CD4-positive, alpha-beta T cell (primary cell): ENCODE measurements at regions not wholly inside any gene's neighbourhood (a gene's known extent, or its start where the extent isn't known, plus 50 kb on each side); places are given as distances from the start of the nearest gene placed in this dataset.

ENCODE experiments used
- ATAC-seq: fragments of 200-7000 bp; cut with Tn5 transposase; one replicate; pipeline ENCODE4 v1.10.0; 2022; ENCODE audit warnings: mild to moderate bottlenecking; ENCODE audit not compliant: poor library complexity
- CTCF ChIA-PET: fragments of 350-600 bp; sonication (Branson Sonifier 250); formaldehyde crosslinking; loops from one replicate; lab custom pipeline; 2021; ENCODE audit warnings: antibody characterized with exemption, inconsistent platforms; lab: Charles Lee
- POLR2A ChIA-PET: fragments of 350-600 bp; sonication (Branson Sonifier 250); formaldehyde crosslinking; loops from one replicate; lab custom pipeline; 2021; ENCODE audit warnings: antibody characterized with exemption, inconsistent platforms; lab: Charles Lee
- DNase-seq, 14 experiments: peaks; one replicate each; pipeline ENCODE4 v3.0.0-alpha.2; 2013 to 2020; ENCODE audit warnings: mixed read lengths in 2 of 14
- H3K27ac ChIP-seq, 2 donors: one replicate each; pipeline versions ENCODE4 v1.5.1 to v1.7.0; 2013; ENCODE audit warnings: low read length in 2 of 2, low read depth in 1 of 2, mild to moderate bottlenecking in 1 of 2
- H3K27me3 ChIP-seq, 2 experiments: 1 replicate in 1 of 2; 2 replicates in 1 of 2; pipeline versions ENCODE4 v1.6.1 to v1.7.0; 2013; ENCODE audit warnings: low read length in 2 of 2, control low read depth in 1 of 2, mild to moderate bottlenecking in 1 of 2, moderate library complexity in 1 of 2; ENCODE audit not compliant: insufficient read depth in 2 of 2, control insufficient read depth in 1 of 2
- H3K36me3 ChIP-seq: one replicate; pipeline ENCODE4 v1.6.1; 2013; ENCODE audit warnings: low read length, control low read depth; ENCODE audit not compliant: insufficient read depth
- H3K4me1 ChIP-seq: one replicate; pipeline ENCODE4 v1.6.1; 2013; ENCODE audit warnings: low read length, control low read depth; ENCODE audit not compliant: insufficient read depth
- H3K4me3 ChIP-seq: one replicate; pipeline ENCODE4 v1.5.1; 2013; ENCODE audit warnings: mild to moderate bottlenecking, low read length, moderate library complexity
- H3K9me3 ChIP-seq, 2 experiments: 1 replicate in 1 of 2; 2 replicates in 1 of 2; pipeline versions ENCODE4 v1.6.1 to v1.7.0; 2013; ENCODE audit warnings: low read length in 2 of 2, mild to moderate bottlenecking in 2 of 2, control low read depth in 1 of 2, moderate library complexity in 1 of 2; ENCODE audit not compliant: control insufficient read depth in 1 of 2, insufficient read depth in 1 of 2
- H3K27ac Mint-ChIP-seq: one replicate; pipeline ENCODE4 v1.8.0; 2020; ENCODE audit warnings: mixed read lengths
- H3K27me3 Mint-ChIP-seq: one replicate; pipeline ENCODE4 v1.8.0; 2021; ENCODE audit warnings: mixed read lengths
- H3K36me3 Mint-ChIP-seq: one replicate; pipeline ENCODE4 v1.8.0; 2021; ENCODE audit warnings: low read depth, mixed read lengths
- H3K4me1 Mint-ChIP-seq: one replicate; pipeline ENCODE4 v1.8.0; 2021; ENCODE audit warnings: low read depth, mixed read lengths
- H3K4me3 Mint-ChIP-seq: one replicate; pipeline ENCODE4 v1.8.0; 2020; ENCODE audit warnings: mild to moderate bottlenecking, mixed read lengths
- H3K9me3 Mint-ChIP-seq: one replicate; pipeline ENCODE4 v1.8.0; 2020; ENCODE audit warnings: mixed read lengths
- CTCF ChIP-seq: fragments of 200-600 bp; IDR thresholded peaks from one replicate; pipeline ENCODE4 v1.8.0; 2022; ENCODE audit warnings: antibody characterized with exemption, mild to moderate bottlenecking
- intact Hi-C, 2 experiments: fragments of 100-400 bp; cut with DNase I in 1 of 2; cut with micrococcal nuclease in 1 of 2; formaldehyde crosslinking; loops; one replicate each; pipeline versions ENCODE4 v1.15.1 to v1.9.0; 2023 to 2025; cut with DNase I, micrococcal nuclease

GRCh38 chr6:121810158-121811032 is 374.9 kb downstream of the GJA1 start:
- Mint-ChIP-seq H3K9me3 (no peaks in the 10 kb centered on the region), H3K4me1 (no peaks in the 10 kb centered on the region), H3K4me3 (no peak overlapping the region), H3K27me3 (no peaks in the 10 kb centered on the region), H3K36me3 (no peaks in the 10 kb centered on the region), H3K27ac (no peak overlapping the region)
- intact Hi-C loops = no loop called here
- no peak overlapping the region for H3K4me3 ChIP-seq
- no peaks in the 10 kb centered on the region for H3K9me3 ChIP-seq
- H3K4me1 ChIP-seq = no peaks in the 10 kb centered on the region
- ChIA-PET CTCF (no interaction called here), POLR2A (no interaction called here)
- no peak overlapping the region for H3K27ac ChIP-seq
- no peaks in the 10 kb centered on the region for H3K27me3 ChIP-seq
- ATAC-seq (no peak), DNase-seq (no peak)
- no peaks in the 10 kb centered on the region for H3K36me3 ChIP-seq
- no peak for TF ChIP-seq CTCF

- H3K27me3 ChIP-seq = no peaks in the 10 kb centered on the region
- ChIA-PET POLR2A (no interaction called here), CTCF (no interaction called here)
- H3K4me3 ChIP-seq = no peak overlapping the region
- Mint-ChIP-seq H3K4me1 (no peaks in the 10 kb centered on the region), H3K4me3 (no peak overlapping the region), H3K27ac (no peak overlapping the region), H3K36me3 (no peaks in the 10 kb centered on the region), H3K9me3 (no peaks in the 10 kb centered on the region), H3K27me3 (no peaks in the 10 kb centered on the region)
- H3K36me3 ChIP-seq = no peaks in the 10 kb centered on the region
- DNase-seq = no peak
- no peaks in the 10 kb centered on the region for H3K4me1 ChIP-seq
- H3K27ac ChIP-seq = no peak overlapping the region
- ATAC-seq = no peak
- no peaks in the 10 kb centered on the region for H3K9me3 ChIP-seq
- intact Hi-C loops = no loop called here
- no peak for TF ChIP-seq CTCF
Observed at GRCh38 chr6:121811106-121811505, 375.7 kb downstream of the GJA1 start.

- ChIA-PET POLR2A (no interaction called here), CTCF (no interaction called here)
- intact Hi-C loops = no loop called here
- no peak for TF ChIP-seq CTCF
- Mint-ChIP-seq H3K27me3 (no peaks in the 10 kb centered on the region), H3K4me1 (no peaks in the 10 kb centered on the region), H3K9me3 (no peaks in the 10 kb centered on the region), H3K36me3 (no peaks in the 10 kb centered on the region), H3K27ac (no peak overlapping the region), H3K4me3 (no peak overlapping the region)
- H3K4me3 ChIP-seq = no peak overlapping the region
- no peak for ATAC-seq
- H3K9me3 ChIP-seq = no peaks in the 10 kb centered on the region
- H3K27me3 ChIP-seq = no peaks in the 10 kb centered on the region
- no peak for DNase-seq
- H3K36me3 ChIP-seq = no peaks in the 10 kb centered on the region
- H3K4me1 ChIP-seq = no peaks in the 10 kb centered on the region
- no peak overlapping the region for H3K27ac ChIP-seq
Observed at GRCh38 chr6:121816361-121816760, 380.9 kb downstream of the GJA1 start.
